Kidney tubule cell (primary cell): ENCODE measurements at regions not wholly inside any gene's neighbourhood (a gene's known extent, or its start where the extent isn't known, plus 50 kb on each side); places are given as distances from the start of the nearest gene placed in this dataset.
A peak's percentile ranks its signal among the peaks of the same experiment; 100 is the strongest.
"Not testable (repeated sequence)": the region's sequence is repeated elsewhere in the genome, so short reads cannot be mapped to it uniquely, and the experiment has no call there.

Experiments
- DNase-seq: peaks from one replicate; pipeline ENCODE4 v3.0.0-alpha.2; 2018; ENCODE audit warnings: low spot score

DNA sequence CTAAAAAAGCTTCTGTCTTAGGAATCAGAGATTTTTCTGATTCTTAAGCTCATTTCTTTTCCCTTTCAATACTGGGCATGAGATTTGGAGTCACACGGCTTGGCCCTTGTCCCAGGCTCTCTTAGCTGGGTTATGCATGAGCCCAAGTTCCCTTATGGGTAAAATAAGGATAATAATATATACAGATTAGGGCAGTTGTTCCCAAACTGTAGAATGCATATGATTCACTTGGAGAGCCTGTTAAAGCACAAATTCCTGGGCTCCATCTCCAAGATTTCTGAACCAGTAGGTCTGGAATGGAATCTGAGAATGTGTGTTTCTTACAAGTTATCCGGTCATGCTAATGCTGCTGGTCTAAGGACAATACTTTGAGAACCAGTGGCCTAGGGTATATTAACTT lies 154.0 kb downstream of the REEP3 start:
- no peak for DNase-seq

GRCh38 chr10:63677001-63677400 lies 155.8 kb downstream of the REEP3 start:
- DNase-seq, result no peak

- DNase-seq, result not testable (repeated sequence)
Observed at GRCh38 chr10:63680545-63680944, 159.3 kb downstream of the REEP3 start.

- no peak for DNase-seq
Observed at GRCh38 chr10:63681993-63682697, 160.9 kb downstream of the REEP3 start.

DNA sequence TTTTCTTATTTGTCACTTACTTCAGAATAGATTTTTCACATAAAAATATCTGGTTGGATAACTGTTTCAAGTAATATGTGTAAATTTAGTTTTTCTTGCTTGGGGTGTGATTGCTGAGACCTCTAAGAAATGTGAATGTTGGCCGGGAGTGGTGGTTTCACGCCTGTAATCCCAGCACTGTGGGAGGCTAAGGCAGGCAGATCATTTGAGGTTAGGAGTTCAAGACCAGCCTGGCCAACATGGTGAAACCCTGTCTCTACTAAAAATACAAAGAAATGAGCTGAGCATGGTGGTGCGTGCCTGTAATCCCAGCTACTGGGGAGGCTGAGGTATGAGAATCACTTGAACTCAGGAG lies 161.5 kb downstream of the REEP3 start:
- DNase-seq, result not testable (repeated sequence)

GRCh38 chr10:63683223-63683622 lies 162.0 kb downstream of the REEP3 start:
- no peak for DNase-seq

GRCh38 chr10:63683686-63684085 lies 162.5 kb downstream of the REEP3 start:
- no peak for DNase-seq

GRCh38 chr10:63684257-63684936 lies 163.2 kb downstream of the REEP3 start:
- no peak for DNase-seq

DNA sequence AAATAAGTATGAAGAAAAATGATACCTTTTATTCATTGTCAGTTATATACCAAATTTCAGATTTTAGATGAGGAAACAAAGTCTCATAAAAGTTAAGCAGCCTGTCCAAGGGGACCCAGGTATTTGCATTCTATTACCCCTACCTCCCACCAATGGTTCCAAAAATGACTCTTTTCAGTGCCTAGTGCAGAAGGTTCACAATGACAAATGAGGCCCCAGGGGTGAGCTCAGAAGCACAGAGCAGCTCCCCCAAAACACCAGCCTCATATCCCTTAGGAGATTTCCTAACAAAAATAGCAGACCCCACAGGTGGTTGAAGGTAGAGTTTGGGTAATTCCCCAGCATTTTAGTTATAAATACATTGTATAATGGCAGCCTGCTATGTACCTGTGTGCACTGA lies 168.6 kb downstream of the REEP3 start:
- no peak for DNase-seq

DNA sequence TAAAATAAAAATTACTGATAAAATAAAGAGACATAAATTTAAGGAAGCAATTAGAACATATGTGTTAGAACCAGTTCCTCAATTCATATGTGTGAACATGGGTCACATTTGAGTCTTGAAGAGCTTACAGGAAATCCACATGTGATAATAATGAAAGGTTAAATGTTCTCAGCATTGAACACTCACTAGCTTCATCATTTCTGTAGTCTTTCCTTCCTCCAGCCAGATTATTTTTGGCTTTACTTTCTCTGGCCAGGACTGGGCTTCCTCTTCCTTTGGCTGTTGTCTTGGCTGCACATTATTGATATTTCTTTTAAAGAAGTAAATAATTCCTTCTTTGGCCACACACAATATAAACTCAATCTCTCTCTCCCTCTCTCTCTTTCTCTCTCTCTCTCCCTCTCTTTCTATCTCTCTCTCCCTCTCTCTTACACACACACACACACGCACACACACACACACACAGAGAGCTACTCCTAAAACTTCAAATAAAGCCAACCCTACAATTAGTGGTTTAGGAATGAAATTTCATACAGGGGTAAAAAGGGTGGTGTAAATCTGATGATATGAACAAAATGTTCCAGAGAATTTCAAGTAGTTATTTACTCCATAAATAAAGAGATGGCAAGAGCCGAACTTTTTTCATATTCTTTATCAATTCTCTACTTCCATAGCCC lies 171.2 kb downstream of the REEP3 start:
- DNase-seq, result no peak

GRCh38 chr10:63693021-63693420 lies 171.8 kb downstream of the REEP3 start:
- not testable (repeated sequence) for DNase-seq

GRCh38 chr10:63696205-63696604 lies 175.0 kb downstream of the REEP3 start:
- no peak for DNase-seq

DNA sequence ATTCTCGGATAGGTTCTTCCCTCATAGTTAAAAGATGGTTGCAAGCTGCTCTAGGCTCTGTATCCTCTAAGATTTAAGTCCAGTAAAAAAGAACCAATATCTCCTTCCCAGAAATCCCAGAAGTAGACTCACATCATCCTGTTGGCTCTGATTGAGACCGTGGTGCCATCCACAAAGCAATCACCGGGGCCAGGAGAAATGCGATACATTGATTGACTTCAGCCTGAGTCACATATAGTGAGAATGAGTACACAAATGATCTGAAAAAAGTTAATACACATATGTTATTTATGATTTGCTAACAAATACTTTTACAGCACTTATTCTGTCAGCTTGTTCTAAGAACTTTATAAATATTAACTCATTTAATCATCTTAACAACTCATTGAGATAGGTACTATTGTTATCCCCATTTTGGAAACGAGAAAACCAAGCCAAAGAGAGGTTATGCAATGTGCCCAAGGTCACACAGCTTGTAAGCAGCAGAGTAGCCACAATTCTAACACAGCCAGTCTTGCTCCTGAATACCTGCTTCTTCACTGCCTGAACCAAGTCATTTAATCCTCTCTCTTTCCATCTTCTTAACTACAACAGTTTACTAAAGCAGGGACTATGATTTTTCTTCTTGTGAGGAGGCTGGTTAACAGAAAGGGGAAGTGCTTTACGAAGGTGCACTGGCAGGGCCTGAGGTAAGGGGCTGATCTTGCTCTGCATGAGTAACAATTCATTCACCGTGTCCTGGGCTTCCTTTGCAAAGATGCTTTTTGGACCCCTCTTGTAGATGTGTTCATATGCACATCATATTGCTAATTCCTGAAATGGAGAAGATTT lies 177.0 kb downstream of the REEP3 start:
- DNase-seq, result no peak

GRCh38 chr10:63698787-63699150 lies 177.6 kb downstream of the REEP3 start:
- DNase-seq, result no peak

DNA sequence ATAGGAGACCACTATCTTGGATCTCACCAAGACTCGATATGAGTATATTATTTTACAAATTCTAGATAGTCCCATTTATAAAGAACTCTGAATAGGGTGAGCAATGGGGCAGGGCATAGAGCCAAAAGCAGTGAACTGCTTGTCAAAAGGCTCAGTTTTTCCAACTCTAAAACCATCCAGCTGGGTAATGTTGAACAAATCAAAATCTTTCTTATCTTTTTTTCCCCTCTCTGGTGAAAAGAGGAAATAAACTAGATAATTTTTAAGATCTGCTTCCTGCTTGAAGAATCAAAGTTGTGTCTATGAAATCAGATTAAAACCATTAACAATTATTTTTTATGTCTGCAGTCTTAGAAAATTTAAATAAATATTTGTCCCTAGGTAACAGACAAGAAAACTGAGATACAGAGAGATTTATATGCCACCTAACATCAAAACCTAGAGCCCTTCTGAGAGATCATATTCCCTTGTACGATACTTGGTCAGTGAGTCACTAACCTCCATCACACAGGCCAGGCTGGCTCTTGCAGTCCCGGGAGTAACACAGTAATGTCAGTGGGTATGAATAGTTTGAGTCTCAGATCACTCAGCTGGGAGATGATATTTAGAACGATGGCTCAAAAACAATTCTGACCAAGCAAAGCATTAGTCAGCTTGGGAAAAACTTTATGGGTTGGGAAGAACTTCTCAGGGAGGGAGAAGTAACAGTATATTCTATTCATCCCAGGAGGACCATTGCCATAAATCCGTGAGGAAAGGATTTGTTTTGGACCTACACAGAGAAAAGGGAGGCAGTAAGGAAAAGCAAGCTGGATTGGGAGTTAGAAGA lies 178.8 kb downstream of the REEP3 start:
- DNase-seq, result peak; percentile 96

DNA sequence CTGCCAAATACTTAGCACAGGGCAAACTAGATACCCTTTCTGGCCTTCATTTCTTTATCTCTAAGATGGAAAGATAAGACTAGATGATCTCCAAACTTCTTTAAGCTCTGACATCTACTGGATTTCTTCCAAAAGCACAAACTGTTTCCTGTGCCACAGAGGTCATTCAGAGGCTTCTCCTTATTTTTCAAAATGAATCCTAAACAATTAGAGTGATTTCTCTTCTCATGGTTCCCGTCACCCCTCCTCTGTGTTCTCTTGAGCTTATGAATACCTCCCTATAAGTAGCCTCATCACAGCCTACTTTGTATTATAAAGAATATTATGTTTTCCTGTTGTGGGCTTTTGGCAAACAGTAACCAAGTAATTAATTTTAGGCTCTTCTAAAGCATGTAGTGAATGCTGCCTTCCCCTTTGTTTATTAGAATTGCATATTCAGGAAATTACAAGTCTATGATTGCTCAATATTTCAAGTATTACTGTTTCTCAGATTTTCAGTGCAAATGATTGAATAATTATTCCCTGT lies 179.5 kb downstream of the REEP3 start:
- DNase-seq, result no peak

- no peak for DNase-seq
Observed at GRCh38 chr10:63702092-63702491, 180.9 kb downstream of the REEP3 start.

- peak; percentile 44 for DNase-seq
Observed at GRCh38 chr10:63703113-63703670, 182.0 kb downstream of the REEP3 start.

- no peak for DNase-seq
Observed at GRCh38 chr10:63703740-63704345, 182.6 kb downstream of the REEP3 start.

GRCh38 chr10:63707254-63707910 lies 186.2 kb downstream of the REEP3 start:
- peak; percentile 97 for DNase-seq
